CD4-positive, alpha-beta T cell (primary cell): ENCODE measurements at regions not wholly inside any gene's neighbourhood (a gene's known extent, or its start where the extent isn't known, plus 50 kb on each side); places are given as distances from the start of the nearest gene placed in this dataset.

Source experiments
- ATAC-seq: fragments of 200-7000 bp; cut with Tn5 transposase; one replicate; pipeline ENCODE4 v1.10.0; 2022; ENCODE audit warnings: mild to moderate bottlenecking; ENCODE audit not compliant: poor library complexity
- CTCF ChIA-PET: fragments of 350-600 bp; sonication (Branson Sonifier 250); formaldehyde crosslinking; loops from one replicate; lab custom pipeline; 2021; ENCODE audit warnings: antibody characterized with exemption, inconsistent platforms; lab: Charles Lee
- POLR2A ChIA-PET: fragments of 350-600 bp; sonication (Branson Sonifier 250); formaldehyde crosslinking; loops from one replicate; lab custom pipeline; 2021; ENCODE audit warnings: antibody characterized with exemption, inconsistent platforms; lab: Charles Lee
- DNase-seq, 14 experiments: peaks; one replicate each; pipeline ENCODE4 v3.0.0-alpha.2; 2013 to 2020; ENCODE audit warnings: mixed read lengths in 2 of 14
- H3K27ac ChIP-seq, 2 donors: one replicate each; pipeline versions ENCODE4 v1.5.1 to v1.7.0; 2013; ENCODE audit warnings: low read length in 2 of 2, low read depth in 1 of 2, mild to moderate bottlenecking in 1 of 2
- H3K27me3 ChIP-seq, 2 experiments: 1 replicate in 1 of 2; 2 replicates in 1 of 2; pipeline versions ENCODE4 v1.6.1 to v1.7.0; 2013; ENCODE audit warnings: low read length in 2 of 2, control low read depth in 1 of 2, mild to moderate bottlenecking in 1 of 2, moderate library complexity in 1 of 2; ENCODE audit not compliant: insufficient read depth in 2 of 2, control insufficient read depth in 1 of 2
- H3K36me3 ChIP-seq: one replicate; pipeline ENCODE4 v1.6.1; 2013; ENCODE audit warnings: low read length, control low read depth; ENCODE audit not compliant: insufficient read depth
- H3K4me1 ChIP-seq: one replicate; pipeline ENCODE4 v1.6.1; 2013; ENCODE audit warnings: low read length, control low read depth; ENCODE audit not compliant: insufficient read depth
- H3K4me3 ChIP-seq: one replicate; pipeline ENCODE4 v1.5.1; 2013; ENCODE audit warnings: mild to moderate bottlenecking, low read length, moderate library complexity
- H3K9me3 ChIP-seq, 2 experiments: 1 replicate in 1 of 2; 2 replicates in 1 of 2; pipeline versions ENCODE4 v1.6.1 to v1.7.0; 2013; ENCODE audit warnings: low read length in 2 of 2, mild to moderate bottlenecking in 2 of 2, control low read depth in 1 of 2, moderate library complexity in 1 of 2; ENCODE audit not compliant: control insufficient read depth in 1 of 2, insufficient read depth in 1 of 2
- H3K27ac Mint-ChIP-seq: one replicate; pipeline ENCODE4 v1.8.0; 2020; ENCODE audit warnings: mixed read lengths
- H3K27me3 Mint-ChIP-seq: one replicate; pipeline ENCODE4 v1.8.0; 2021; ENCODE audit warnings: mixed read lengths
- H3K36me3 Mint-ChIP-seq: one replicate; pipeline ENCODE4 v1.8.0; 2021; ENCODE audit warnings: low read depth, mixed read lengths
- H3K4me1 Mint-ChIP-seq: one replicate; pipeline ENCODE4 v1.8.0; 2021; ENCODE audit warnings: low read depth, mixed read lengths
- H3K4me3 Mint-ChIP-seq: one replicate; pipeline ENCODE4 v1.8.0; 2020; ENCODE audit warnings: mild to moderate bottlenecking, mixed read lengths
- H3K9me3 Mint-ChIP-seq: one replicate; pipeline ENCODE4 v1.8.0; 2020; ENCODE audit warnings: mixed read lengths
- CTCF ChIP-seq: fragments of 200-600 bp; IDR thresholded peaks from one replicate; pipeline ENCODE4 v1.8.0; 2022; ENCODE audit warnings: antibody characterized with exemption, mild to moderate bottlenecking
- intact Hi-C, 2 experiments: fragments of 100-400 bp; cut with DNase I in 1 of 2; cut with micrococcal nuclease in 1 of 2; formaldehyde crosslinking; loops; one replicate each; pipeline versions ENCODE4 v1.15.1 to v1.9.0; 2023 to 2025; cut with DNase I, micrococcal nuclease

GRCh38 chr9:14435871-14436270 is 121.9 kb upstream of the NFIB start:
- Mint-ChIP-seq H3K4me1 (no peaks in the 10 kb centered on the region), H3K27ac (no peak overlapping the region), H3K27me3 (peaks cover 24% of the 10 kb centered on the region), H3K9me3 (no peaks in the 10 kb centered on the region), H3K4me3 (no peak overlapping the region), H3K36me3 (no peaks in the 10 kb centered on the region)
- Histone ChIP-seq H3K27me3 (peaks cover 0 to 10% of the 10 kb centered on the region in 2 experiments), H3K27ac (no peak overlapping the region), H3K36me3 (no peaks in the 10 kb centered on the region), H3K4me3 (no peak overlapping the region), H3K9me3 (peaks cover 0 to 5% of the 10 kb centered on the region in 2 experiments), H3K4me1 (no peaks in the 10 kb centered on the region)
- DNase-seq (no peak), ATAC-seq (no peak)
- ChIA-PET POLR2A (no interaction called here), CTCF (no interaction called here)
- TF ChIP-seq CTCF: no peak
- intact Hi-C loops: no loop called here

- intact Hi-C loops: no loop called here
- Mint-ChIP-seq H3K27me3 (peaks cover 24% of the 10 kb centered on the region), H3K36me3 (no peaks in the 10 kb centered on the region), H3K9me3 (no peaks in the 10 kb centered on the region), H3K4me3 (no peak overlapping the region), H3K4me1 (no peaks in the 10 kb centered on the region), H3K27ac (no peak overlapping the region)
- no peaks in the 10 kb centered on the region for H3K36me3 ChIP-seq
- no peak for TF ChIP-seq CTCF
- POLR2A ChIA-PET: no interaction called here
- H3K27ac ChIP-seq: no peak overlapping the region
- DNase-seq (no peak), ATAC-seq (no peak)
- no peaks in the 10 kb centered on the region for H3K4me1 ChIP-seq
- H3K4me3 ChIP-seq: no peak overlapping the region
- peaks cover 0 to 5% of the 10 kb centered on the region in 2 experiments for H3K9me3 ChIP-seq
- CTCF ChIA-PET: no interaction called here
- H3K27me3 ChIP-seq: peaks cover 0 to 10% of the 10 kb centered on the region in 2 experiments
Observed at GRCh38 chr9:14434971-14435718, 121.2 kb upstream of the NFIB start.

- Mint-ChIP-seq H3K9me3 (no peaks in the 10 kb centered on the region), H3K4me1 (no peaks in the 10 kb centered on the region), H3K4me3 (no peak overlapping the region), H3K36me3 (no peaks in the 10 kb centered on the region), H3K27me3 (peaks cover 24% of the 10 kb centered on the region), H3K27ac (no peak overlapping the region)
- Histone ChIP-seq H3K27me3 (peaks cover 0 to 10% of the 10 kb centered on the region in 2 experiments), H3K4me1 (no peaks in the 10 kb centered on the region), H3K4me3 (no peak overlapping the region), H3K9me3 (peaks cover 0 to 4% of the 10 kb centered on the region in 2 experiments), H3K27ac (no peak overlapping the region), H3K36me3 (no peaks in the 10 kb centered on the region)
- TF ChIP-seq CTCF: no peak
- no peak for ATAC-seq
- ChIA-PET CTCF (no interaction called here), POLR2A (no interaction called here)
- DNase-seq: no peak
- intact Hi-C loops: no loop called here
Observed at GRCh38 chr9:14434158-14434504, 120.2 kb upstream of the NFIB start.
